HG03139 (cell line): ENCODE measurements at regions not wholly inside any gene's neighbourhood (a gene's known extent, or its start where the extent isn't known, plus 50 kb on each side); places are given as distances from the start of the nearest gene placed in this dataset.

ENCODE experiments used
- ATAC-seq: cut with Tn5 transposase; IDR thresholded peaks from one replicate; pipeline ENCODE4 v1.9.1; 2021; ENCODE audit not compliant: unreplicated experiment

DNA sequence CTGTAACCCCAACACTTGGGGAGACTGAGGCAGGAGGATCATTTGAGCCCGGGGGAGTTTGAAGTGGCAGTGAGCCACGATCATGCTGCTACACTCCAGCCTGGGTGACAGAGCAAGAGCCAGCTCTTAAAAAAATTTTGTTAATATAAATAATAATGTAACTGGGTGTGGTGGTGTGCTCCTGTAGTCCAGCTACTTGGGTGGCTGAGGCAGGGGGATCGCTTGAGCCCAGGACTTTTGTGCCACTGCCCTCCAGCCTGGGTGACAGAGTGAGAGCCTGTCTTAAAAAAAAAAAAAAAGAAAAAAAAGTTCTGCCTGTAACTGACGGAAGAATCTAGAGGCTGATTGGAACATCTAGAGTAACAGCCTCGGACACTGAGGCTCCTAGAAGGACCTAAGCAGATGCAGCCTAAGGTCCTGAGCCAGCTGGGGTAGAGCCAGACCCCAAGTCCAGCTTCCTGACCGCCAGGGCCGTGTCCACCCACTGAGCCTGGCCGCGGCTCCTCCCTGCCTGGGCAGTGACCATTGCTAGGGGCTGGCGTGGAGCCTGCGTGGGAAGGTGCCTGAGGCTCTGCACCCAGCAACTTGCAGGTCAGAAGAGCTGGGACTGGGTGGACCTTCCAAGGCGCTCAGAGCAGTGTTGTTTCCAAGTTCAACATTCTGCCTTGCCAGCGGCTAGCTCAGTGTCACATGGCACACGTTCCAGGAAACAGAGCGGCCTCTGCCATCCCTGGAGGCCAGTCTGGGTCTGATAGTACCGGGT lies 209.4 kb upstream of the CIBAR2 start:
- ATAC-seq, result no peak

DNA sequence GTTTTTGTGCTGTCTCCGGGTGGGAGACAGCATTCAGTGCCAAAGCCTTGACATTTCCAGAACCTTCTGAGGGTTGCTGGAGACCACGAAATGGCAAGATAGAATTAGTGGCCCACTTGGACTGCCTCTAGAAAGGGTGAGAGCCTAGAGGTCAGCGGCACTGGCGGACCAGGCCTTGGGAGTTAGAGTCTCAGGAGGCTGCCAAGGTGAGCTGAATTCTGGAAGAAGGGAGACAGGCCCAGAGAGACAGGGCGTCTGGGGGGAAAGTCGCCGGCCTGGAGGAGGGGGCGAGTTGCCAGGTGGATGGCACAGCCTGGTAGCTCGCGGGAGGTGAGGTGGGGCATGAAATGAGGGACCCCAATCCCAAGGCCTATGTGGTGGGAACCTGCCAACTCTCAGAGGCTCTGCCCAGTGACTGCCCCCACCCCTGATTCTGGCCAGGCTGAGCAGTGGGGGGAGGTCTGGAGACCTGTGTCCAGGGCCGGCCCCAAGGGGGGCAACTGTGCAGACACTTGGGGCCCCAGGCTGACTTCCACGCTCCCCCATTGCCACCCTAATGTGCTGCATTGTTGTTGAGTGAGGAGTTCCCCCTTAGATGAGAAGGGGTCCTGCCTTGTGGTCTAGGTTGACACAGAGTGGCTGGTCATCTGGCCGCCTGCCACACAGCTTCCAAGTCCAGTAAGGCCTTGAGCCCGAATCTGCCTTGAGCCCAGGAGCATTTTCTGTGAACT lies 211.1 kb upstream of the CIBAR2 start:
- ATAC-seq, result no peak

DNA sequence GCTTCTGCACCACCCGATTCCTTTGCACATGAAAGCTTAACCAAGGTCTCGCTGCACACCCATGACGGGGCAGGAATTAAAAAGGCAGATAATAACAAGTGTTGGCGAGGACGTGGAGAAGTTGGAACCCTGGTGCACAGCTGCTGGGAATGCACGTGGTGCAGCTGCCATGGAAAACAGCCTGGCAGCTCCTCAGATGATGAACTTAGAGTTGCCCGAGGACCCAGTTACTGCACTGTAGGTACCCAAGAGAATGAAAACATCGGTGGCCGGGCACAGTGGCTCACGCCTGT lies 211.6 kb upstream of the CIBAR2 start:
- no peak for ATAC-seq

DNA sequence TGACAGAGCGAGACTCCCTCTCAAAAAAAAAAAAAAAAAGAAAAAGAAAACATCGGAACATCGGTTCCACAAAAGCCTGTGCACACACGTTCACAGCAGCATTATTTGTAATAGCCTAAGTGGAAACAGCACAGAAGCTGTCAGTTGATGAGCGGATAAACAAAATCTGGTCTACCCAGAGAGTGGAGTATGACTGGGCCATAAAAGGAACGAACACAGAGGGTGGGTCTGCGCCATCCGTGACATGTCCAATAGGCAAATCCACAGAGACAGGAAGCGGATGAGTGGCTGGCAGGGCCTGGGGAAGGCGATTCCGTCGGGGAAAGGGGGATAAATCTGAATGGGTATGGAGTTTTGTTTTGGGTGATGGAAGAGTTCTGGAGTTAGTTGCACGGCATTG lies 212.2 kb upstream of the CIBAR2 start:
- no peak for ATAC-seq

DNA sequence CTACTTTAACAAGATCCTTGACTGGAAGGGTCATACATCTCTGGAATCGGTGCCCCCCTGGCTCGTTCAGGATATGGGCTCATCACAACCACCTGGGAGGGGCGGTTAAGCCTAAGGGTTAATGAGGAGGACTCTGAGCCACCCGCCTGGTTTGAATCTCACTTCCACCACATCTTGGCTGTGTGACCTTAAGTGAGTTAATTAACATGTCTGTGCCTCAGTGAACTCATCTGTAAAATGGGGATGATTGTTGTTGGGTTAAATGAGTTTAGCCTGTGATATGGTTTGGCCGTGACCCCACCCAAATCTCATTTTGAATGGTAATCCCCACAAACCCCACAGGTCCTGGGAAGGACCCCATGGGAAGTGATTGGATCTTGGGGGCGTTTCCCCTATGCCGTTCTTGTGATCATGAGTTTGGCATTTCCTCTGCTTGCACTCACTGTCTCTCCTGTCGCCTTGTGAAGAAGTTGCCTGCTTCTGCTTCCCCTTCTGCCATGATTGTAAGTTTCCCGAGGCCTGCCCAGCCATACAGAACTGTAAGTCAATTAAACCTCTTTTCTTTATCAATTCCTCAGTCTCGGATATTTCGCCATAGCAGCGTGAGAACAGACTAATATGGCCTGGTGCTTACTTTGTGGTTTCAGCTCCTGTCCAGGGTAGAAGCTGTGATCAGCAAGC lies 214.0 kb upstream of the CIBAR2 start:
- no peak for ATAC-seq

DNA sequence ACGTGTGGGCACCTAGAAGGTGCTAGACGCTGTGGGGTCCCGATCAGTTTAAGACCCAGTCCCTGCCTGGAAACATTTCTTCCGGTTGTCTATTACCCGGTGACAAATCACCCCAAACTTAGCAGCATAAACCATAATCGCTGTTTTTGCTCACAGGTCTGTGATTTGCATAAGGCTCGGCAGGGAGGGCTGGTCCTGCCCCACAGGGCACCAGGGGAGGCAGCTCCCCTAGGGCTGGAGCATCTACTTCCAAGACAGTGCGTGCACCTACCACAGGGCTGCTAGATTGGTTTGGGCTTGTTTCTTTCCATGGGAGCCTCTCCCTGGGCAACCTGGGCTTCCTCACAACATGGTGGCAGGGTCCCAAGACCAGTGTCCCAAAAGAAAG lies 214.5 kb upstream of the CIBAR2 start:
- ATAC-seq, result no peak

DNA sequence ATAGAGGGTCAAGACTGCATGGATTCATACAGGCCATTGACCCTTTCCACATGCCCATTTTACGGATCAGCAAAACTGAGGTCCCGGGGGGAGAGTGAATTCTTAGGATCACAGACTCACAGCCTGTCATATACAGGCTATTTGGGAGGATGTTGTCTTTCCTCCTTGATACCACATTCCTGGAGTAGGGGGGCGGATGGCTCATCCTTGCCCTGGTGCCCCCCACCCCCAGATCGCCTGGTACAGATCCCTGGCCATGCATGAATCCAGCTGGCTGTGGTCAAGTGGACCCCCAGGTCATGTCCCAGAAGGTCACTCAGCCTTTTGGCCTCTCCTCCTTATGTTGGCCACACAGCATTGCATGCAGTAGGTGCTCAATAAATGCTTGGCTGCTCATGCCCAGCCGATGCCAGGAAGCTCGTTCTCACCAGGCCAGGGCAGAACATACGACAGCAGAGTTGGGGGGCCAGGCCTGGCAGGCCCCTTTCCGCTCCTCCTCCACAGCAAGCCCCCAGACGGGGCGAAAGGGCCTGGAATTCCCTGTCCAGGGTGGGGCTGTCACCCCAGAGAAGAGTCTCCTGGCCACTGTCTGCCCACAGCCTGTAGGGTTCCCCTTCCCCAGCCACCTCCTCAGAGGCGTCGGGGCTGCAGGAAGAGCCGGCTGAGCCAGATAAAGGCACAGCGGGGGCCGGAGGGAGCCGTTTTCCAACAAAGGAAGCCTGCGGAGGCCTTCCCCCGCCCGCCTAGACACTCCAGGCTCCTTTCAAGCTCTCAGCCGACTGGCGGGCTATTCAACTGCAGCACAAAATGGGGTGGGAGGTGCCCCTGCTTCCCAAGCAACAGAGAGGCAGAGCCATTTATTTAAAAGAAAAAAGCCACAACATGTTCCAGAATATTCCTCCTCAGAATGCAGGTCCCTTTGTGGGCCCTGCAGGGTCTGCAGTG lies 215.7 kb upstream of the CIBAR2 start:
- no peak for ATAC-seq

DNA sequence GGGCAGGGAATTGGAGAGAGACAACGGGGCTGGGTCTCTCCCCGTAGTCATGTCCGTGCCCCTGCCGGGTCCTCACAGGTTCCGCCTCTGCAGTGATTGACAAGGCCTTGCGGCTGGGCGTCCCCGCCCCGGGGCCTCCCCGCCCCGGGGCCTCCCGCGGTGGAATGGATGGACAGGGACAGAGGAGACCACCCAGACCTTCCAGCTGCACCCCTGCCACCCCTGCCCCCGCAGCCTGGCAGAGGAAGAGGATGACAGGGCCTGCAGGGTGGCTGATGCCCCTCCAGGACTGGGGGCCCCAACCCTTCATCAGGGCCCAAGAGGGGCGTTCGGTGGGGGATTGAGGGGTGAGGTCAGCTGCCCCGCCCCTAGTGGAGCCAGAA lies 216.4 kb upstream of the CIBAR2 start:
- no peak for ATAC-seq

DNA sequence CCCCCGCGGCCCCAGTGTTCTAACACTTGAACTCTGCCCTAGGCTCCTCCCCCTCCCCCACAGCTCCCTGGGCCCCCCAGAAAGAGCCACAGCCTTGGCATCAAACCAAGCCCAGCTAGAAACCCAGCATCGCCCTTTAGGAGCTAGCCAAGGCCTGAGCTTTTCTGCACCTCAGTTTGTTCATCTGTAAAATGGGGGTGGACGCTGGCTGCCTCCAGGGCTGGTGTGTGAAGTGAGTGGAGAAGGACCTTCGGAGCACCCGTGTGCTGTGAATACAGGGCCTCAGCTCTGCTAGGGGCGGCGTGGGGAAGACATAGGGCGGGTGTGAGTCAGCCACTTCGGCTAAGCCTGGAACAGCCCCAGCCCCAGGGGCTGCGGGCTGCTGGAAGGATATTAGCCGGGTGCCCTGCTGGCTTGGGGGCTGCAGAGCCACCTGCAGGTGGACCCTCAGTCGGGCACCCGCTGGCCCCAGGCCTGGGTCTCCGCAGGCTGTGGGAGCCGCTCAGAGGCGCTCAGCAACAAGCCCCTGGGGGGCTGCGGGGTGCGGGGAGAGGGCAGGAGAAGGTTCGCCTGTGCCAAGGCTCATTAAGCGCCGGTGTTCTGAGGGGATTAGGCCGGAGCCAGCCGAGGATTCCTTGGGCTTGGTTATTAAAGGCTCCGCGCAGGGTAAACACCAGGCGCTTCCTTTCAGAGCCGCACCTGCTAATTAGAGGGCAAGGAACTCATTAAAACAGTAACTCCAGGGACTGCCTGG lies 217.0 kb upstream of the CIBAR2 start:
- no peak for ATAC-seq

DNA sequence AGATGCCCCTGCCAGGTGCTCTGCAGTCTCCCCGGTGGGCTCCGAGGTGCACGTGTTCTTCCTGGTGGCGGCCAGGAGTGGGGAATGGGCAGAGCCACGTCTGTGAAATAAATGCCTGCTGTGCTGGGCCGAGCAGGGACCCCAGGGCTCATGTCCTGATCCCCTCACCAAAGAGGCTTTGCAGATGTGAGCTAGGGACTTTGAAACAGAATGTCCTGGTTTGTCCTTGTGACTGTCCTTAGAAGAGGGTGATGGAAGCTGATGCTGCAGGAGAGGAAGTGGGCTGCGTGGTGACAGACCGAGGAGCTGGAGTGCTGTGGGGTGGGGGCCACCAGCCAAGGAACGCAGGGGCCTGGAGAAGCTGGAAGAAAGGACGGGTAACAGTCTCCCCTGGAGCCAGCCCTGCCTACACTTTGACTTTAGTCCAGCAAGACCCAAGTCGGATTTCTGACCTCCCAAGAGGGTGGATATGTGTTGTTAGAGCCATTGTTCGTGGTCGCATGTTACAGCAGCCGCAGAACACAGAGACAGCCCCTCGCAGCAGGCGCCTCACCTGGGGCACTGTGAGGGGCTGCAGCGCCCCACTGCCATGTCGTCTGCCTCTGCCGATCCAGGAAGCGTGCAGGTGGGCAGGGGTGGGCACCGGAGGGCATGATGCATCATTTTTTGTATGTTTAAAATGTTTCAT lies 217.9 kb upstream of the CIBAR2 start:
- ATAC-seq, result no peak

DNA sequence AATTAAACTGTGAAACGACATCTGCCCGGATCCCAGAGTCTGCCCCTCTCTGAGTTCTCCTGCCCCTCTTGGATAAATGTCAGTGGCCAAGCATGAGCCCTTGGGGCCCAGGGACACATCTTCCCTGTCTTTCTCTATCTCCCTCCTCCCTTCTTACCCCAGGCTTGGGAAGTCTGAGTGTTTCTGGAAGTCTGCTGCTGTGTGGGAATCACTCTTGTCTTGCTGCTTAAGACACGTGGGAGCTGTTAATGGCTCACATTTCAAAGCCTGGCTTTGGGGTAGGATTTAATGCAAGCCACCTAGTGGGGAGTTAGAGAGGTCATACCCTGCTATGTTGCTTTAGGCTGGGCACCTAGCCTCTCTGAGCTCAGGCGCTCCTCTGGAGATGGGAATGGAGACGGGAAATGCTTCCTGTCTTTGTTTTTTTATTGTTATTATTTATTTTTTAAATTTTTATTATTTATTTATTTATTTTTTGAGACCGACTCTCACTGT lies 218.5 kb upstream of the CIBAR2 start:
- no peak for ATAC-seq

DNA sequence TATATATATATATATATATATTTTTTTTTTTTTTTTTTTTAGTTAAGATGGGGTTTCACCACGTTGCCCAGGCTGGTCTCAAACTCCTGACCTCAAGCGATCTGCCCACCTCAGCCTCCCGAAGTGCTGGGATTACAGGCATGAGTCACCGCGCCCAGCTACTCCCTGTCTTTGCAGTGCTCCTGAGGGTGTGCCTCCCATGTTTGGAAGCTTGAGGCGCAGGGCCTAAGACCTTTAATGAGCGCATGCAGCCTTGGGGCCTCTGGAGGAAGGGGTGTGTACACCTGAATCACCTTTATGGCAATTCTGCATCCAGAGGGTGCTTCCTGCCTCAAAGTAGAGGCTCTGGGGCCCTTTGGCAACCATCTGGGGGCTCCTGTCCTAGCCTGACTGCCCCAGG lies 219.4 kb upstream of the CIBAR2 start:
- ATAC-seq, result no peak

DNA sequence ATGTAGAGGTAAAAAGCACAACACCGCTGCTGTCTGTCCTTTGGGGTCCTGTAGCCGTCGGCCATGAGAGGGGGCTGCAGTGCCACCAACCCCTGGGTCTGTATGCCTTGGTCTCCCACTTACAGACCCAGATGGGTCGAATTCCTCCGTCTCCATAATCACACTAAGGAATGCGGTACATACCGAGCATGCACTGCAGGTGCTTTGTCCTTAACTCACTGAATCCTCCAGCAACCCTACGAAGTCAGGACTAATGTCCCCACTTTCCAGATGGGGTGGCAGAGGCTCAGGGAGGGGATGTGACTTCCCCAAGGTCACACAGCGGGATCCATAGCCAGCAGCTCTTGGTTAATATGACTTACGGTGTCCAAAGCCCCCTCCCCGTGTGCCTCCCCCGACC lies 219.9 kb upstream of the CIBAR2 start:
- no peak for ATAC-seq

DNA sequence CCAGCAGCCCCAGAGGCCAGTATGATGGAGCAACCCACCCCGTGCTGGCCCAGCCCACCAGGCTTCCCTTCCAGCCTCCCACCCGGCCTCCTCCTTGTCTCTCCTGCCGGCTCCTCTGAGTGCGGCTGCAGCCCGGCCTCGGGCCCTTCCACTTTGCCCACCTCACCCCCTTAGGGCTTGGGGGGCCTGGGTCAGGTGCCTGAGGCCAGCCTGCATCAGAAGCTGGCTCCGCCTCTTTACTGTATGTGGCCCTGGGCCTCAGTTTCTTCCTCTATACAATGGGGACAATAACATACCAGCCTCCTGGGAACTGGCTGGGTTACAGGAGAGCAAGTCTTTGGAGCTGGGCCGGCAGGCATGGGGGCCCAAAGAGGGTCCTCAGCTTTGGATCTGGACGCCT lies 221.1 kb upstream of the CIBAR2 start:
- ATAC-seq, result no peak

DNA sequence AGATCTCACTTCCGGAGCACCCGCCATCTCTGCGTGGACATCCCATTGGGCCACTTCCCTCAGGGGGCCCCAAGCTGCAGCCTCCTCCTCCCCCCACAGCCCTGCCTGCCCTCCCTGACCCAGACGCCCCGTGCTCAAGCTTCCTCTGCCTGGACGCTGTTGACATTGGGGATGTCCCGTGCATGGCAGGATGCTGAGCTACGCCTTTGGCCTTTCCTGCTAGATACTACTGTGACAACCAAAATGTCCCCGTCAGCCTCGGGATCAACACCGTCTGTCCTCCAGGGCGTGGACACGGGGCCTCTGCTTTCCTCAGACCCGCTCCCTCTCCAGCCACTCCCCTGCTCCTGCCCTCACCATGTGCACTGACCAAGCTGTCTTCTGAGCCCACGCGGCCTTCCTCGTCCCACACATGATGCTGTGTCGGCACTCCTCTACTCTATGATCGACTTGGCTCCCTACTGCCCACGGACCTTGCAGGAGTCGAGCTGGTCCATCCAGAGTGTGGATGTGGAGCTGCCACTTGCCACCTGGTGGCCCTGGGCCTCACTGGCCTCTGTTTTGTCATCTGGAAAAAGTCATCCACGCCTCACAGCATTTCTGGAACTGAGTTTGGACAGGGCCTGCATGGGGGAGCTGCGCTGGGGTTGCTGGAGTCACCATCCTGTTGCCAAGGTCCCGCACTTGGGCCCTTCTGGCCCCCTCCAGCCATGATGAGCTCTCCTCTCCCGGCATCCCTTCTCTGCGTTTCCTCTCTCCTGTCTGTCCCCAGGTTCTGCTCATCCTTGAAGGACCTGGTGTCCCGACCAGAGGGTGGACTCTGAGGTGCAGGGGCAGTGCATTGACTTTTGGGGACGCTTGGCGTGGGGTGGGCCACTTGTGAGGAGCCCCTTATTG lies 221.7 kb upstream of the CIBAR2 start:
- no peak for ATAC-seq

DNA sequence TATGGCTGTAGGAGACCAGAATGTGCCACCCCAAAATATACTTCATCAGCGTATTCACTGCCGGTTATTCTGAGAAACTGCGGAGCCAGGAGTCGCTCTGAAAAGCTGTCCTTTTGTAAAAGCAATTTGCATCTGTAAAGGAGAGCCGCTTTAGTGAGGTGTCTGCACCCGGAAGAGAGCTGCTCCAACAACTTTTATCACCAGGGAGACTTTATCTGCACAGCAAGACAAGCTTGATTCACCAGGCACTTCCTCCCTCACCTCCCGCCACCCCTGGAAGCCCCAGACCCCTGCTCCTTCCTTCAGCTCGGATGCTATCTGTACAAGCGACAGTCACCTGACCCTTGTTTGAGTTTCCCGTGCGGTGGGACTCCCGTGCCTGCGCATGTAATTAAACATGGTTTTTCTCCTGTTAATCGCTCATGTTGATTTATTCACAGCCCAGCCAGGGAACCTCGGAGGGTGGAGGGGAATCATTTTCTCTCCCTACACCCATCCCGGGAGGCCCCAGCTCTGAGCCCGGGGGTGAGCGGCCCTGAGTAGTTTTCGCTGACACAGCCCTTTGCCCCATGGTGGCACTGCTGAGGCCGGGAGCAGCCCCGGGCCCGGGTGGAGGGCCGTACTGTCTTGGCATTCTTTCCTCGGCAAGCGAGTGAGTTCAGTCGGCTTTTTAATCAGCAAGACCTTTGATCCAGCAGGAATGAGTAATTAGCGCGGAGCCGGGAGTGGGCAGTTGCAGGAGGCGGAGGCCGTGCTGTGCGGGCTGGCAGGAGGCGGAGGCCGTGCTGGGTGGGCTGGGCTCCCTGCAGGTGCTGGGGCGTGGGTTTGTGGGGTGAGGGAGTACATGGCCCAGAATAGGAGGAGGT lies 222.7 kb upstream of the CIBAR2 start:
- ATAC-seq, result no peak

DNA sequence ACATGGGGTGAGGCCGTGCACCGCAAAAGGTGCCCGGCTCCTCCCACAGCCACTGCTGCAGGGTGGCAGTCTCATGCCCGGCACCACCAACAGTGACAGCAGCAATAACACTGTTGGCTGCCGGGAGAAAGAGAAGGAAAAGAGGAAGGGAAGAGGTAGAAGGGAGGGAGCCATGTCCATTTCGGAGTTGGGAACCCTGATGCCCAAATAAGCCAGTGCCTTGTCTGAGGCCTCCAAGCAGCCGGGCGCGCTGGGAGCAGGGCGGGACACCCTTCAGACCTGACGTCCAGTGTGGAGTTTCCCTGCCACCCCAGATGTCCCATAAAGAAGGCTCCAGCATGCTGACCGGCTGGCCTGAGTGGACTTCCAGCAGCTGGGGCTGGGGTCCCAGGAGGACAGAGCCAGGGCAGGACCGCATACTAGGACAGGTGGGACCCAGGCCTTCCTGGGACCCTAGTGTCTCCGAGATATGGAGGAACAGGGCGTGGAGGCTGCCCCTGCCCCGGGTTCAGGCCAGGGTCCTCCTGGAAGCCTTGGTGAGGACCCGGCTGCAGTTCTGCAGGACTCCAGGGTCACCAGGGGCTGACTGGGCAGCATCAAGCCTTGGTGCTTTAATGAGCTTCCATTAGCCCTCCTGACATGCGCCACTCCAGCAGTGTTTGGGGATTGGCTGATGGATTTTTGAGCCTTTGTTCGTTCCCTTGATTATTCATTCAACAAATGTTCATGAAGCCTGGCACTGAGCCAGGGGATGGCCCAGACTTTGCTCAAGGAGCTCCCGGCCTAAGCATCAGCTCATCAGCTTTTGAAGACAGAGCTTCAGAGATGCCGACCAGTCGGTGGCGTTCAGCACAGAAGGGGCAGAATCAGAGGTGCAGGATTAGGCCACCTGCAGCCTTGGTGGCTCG lies 223.6 kb upstream of the CIBAR2 start:
- ATAC-seq, result no peak
